ENCODE measurements at regions not wholly inside any gene's neighbourhood (a gene's known extent, or its start where the extent isn't known, plus 50 kb on each side); places are given as distances from the start of the nearest gene placed in this dataset.

- TF ChIP-seq, protein P1, sequence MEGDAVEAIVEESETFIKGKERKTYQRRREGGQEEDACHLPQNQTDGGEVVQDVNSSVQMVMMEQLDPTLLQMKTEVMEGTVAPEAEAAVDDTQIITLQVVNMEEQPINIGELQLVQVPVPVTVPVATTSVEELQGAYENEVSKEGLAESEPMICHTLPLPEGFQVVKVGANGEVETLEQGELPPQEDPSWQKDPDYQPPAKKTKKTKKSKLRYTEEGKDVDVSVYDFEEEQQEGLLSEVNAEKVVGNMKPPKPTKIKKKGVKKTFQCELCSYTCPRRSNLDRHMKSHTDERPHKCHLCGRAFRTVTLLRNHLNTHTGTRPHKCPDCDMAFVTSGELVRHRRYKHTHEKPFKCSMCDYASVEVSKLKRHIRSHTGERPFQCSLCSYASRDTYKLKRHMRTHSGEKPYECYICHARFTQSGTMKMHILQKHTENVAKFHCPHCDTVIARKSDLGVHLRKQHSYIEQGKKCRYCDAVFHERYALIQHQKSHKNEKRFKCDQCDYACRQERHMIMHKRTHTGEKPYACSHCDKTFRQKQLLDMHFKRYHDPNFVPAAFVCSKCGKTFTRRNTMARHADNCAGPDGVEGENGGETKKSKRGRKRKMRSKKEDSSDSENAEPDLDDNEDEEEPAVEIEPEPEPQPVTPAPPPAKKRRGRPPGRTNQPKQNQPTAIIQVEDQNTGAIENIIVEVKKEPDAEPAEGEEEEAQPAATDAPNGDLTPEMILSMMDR (tag by site-specific recombination; IDR thresholded peaks at IDR 0.05) = no peak
- no peak for TF ChIP-seq ZNF777 (tag by site-specific recombination; IDR thresholded peaks at IDR 0.05; ENCODE audit: borderline replicate concordance)
- TF ChIP-seq ZNF132 (tag by site-specific recombination; IDR thresholded peaks at IDR 0.05; ENCODE audit: borderline replicate concordance) = no peak
- no peak for TF ChIP-seq ZNF155 (tag by site-specific recombination; IDR thresholded peaks at IDR 0.05)
- no peak for TF ChIP-seq KLF8 (tag by site-specific recombination; IDR thresholded peaks at IDR 0.05)
- no peak for TF ChIP-seq ZNF362 (tag by site-specific recombination; IDR thresholded peaks at IDR 0.05)
These were observed 112.5 kb upstream of the ZFP42 start for GRCh38 chr4:187883049-187883448.

Data from HEK293 (cell line).